Activated CD4-positive, alpha-beta T cell treated with anti-CD3 and anti-CD28 coated beads, Interleukin-2, amount 50 U/mL, for 24 hours (primary cell): ENCODE measurements at regions not wholly inside any gene's neighbourhood (a gene's known extent, or its start where the extent isn't known, plus 50 kb on each side); places are given as distances from the start of the nearest gene placed in this dataset.

Experiments used
- DNase-seq, 2 donors: peaks; one replicate each; pipeline ENCODE4 v3.0.0-alpha.2; 2020; ENCODE audit warnings: low read depth in 1 of 2, low spot score in 1 of 2

DNA sequence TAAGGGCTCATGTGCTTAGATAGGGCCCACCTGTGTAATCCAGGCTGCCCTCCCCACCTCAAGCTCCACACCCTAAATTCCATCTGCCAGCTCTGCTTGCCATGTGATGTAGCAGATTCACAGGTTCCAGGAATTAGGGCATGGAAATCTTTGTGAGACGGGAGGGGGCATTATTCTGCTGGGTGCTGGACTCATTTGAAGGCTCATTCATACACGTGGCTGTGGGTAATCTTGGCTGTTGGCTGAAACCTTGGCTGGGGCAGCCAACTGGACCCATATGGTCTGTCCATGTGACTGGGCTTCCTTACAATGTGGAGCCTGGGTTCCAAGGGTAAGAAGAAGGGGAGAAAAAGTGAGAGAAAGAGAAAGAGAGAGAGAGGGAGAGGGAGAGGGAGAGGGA, 115.1 kb downstream of the CYLD start:
- DNase-seq, result no peak

DNA sequence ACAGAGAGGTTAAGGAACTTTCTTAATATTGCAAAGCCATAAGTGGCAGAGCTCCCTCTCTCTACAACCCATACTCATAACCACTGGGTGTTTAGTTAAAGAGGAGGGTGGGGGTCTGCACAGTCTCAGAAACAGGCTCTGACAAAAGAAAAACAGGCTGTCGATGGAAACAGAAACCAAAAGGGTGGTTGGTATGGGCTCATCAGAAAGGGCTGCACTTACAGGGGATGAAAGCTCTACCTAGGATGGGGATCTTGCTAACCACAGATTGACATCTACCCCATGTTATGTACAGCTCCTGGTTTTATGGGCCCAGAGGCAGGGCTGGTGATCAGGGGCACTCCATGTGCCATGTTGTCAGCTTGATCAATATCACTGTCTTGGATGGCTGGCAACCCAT, 111.4 kb downstream of the CYLD start:
- no peak for DNase-seq
